ACHN (cell line): ENCODE measurements at regions not wholly inside any gene's neighbourhood (a gene's known extent, or its start where the extent isn't known, plus 50 kb on each side); places are given as distances from the start of the nearest gene placed in this dataset.
A peak's percentile ranks its signal among the peaks of the same experiment; 100 is the strongest.

Experiments used
- DNase-seq: peaks from one replicate; pipeline ENCODE4 v3.0.0-alpha.2; 2015
- in situ Hi-C: cut with HindIII; loops from 2 replicates; pipeline ENCODE4 v1.10.0; 2017; ENCODE audit warnings: low sequenced_read_pairs, low pct_ligation_motif_present, low pct_unique_long_range_greater_than_20kb

DNA sequence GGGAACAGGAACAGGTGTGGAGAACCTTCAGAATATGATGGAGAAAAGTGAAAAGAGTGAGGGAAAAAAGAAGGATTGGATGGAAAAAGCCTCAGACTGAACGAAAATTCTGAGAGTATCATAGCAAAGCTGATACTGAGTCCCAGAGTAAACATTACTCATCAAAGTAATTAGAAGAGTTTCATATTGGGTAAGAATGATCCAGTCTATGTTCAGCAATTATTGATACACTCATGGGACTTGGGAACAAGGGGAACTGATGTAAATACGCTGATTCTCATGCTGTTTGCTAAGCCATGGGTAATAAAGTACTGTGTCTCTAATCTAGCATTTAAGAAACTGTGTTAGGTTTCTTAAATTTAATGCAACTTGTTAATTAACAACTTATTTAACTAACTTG lies 219.9 kb upstream of the NOL4 start:
- DNase-seq, result no peak
- in situ Hi-C loops, result no loop called here

DNA sequence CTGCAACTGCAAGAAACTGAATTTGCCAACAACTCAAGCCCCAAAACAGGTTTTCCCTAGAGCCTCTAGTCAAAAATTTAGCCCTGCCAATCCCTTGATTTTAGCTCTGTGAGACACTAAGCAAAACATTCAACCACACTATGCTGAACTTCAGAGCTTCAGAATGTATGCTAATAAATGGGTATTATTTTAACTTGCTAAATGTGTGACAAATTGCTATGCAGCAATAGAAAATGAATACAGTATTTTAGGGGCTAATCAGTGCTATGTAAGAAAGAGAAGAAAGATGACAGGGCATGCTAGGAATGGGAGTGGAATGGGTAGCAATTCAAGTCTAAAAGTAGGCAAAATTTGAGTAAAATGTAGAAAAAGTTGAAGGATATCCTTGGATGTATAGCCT lies 223.9 kb upstream of the NOL4 start:
- in situ Hi-C loops, result no loop called here
- no peak for DNase-seq

- no peak for DNase-seq
- in situ Hi-C loops, result no loop called here
Measured at GRCh38 chr18:34457761-34458160, 233.0 kb upstream of the NOL4 start.

DNA sequence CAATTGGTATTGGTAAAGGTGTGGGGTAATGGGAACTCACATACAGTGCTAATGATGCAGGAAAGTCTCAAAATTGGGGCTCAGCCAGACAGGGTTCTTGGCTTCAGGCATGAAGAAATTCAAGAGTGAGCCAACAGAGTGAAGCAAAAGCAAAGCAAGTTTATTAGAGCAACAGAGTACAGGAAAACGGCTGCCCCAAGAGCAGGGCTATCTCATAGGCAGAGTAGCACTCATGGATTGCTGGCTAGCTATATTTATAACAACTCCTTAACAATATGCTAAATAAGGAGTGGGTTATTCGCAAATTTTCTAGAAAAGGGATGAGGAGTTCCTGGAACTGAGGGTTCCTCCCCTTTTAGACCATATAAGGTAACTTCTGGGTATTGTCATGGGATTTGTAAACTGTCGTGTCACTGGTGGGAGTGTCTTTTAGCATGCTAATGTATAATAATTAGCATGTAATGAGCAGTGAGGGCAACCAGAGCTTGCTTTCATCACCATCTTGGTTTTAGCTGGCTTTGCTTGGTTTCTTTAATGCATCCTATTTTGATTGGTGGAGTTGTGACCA lies 233.8 kb upstream of the NOL4 start:
- in situ Hi-C loops, result no loop called here

DNA sequence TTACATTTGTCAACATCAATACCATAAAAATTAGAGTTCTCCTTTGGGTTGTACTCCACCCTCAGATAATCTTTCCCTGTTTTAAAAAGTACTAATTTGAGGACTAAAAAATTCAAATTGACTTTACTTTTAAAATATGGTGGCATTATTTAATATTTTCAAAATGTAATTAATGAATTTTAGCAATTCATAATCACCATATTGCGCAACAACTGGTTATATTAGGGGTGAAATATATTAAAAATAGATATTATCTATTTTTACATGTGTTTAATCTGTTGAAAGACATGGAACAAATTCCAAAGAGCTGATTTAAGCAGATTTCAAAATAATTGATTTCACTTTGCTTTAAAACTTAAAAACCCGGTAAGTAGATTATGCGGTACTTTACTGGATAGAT lies 236.6 kb upstream of the NOL4 start:
- in situ Hi-C loops, result no loop called here
- DNase-seq, result no peak

More for the DNA sequence above, 233.8 kb upstream of the NOL4 start:
- DNase-seq, result no peak

GRCh38 chr18:34467058-34467457 lies 242.3 kb upstream of the NOL4 start:
- in situ Hi-C loops, result no loop called here
- DNase-seq, result no peak

- no peak for DNase-seq
- in situ Hi-C loops, result no loop called here
Measured at GRCh38 chr18:34480162-34480700, 229.9 kb upstream of the DTNA start.

DNA sequence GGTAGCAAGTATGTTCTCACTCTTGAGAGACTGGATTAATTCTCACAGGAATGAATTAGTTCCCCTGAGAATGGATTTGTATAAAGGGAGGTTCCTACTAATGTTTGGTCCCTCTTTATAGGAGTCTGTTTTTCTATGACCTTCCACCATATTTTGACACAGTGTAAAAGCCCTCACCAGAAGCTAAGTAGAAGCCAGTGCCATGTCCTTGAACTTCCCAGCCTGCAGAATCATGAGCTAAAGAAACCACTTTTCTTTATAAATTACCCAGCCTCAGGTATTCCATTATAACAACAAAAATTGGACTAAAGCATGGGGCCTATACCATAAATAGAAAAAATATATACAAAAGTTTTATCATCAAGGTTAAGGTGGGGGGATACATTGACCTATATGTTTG lies 227.9 kb upstream of the DTNA start:
- in situ Hi-C loops, result no loop called here
- no peak for DNase-seq

- DNase-seq, result no peak
- in situ Hi-C loops, result no loop called here
Measured at GRCh38 chr18:34483198-34483597, 226.9 kb upstream of the DTNA start.

DNA sequence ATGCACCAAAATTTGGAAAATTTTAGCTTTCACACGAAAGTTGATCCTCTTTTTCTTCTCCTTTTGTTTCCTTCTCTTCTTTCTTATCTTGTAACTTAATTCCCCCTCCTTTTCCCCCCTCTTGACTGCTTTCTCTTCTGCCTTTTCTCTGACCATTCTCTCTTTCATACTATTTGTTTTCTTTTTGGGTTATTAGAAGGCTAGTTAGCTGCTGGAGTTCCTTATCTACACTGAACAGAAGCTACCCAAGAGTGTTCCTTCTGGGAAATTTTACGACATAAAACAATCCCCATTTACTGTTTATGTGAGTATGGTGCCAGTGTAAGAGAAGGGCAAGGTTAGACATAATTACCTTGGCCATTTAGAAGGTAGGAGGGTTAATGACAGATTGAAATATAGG lies 218.4 kb upstream of the DTNA start:
- no peak for DNase-seq

DNA sequence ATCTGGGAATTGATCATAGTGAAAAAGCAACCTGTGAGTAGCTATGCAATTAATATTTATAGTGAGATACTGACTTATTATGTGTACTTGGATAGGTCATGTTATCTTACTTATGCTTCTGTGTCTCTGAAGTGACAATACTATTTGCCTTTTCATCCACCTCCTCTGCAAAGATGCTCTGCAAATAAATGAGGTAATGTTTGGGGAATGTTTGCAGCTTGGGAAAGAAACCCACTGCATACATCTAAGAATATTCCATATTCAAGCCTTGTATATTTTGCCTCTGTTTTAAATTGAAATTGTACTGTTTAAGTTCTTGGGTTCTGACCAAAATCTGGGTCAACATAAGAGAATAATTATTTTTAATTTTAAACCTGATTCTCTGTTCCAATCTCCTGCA lies 217.4 kb upstream of the DTNA start:
- in situ Hi-C loops, result no loop called here
- peak; percentile 1 for DNase-seq

More for the DNA sequence above, 218.4 kb upstream of the DTNA start:
- in situ Hi-C loops, result no loop called here

GRCh38 chr18:34493099-34493544 lies 217.0 kb upstream of the DTNA start:
- DNase-seq, result peak; percentile 43
- in situ Hi-C loops, result no loop called here

GRCh38 chr18:34493566-34494358 lies 216.3 kb upstream of the DTNA start:
- in situ Hi-C loops, result no loop called here
- DNase-seq, result peak; percentile 4

DNA sequence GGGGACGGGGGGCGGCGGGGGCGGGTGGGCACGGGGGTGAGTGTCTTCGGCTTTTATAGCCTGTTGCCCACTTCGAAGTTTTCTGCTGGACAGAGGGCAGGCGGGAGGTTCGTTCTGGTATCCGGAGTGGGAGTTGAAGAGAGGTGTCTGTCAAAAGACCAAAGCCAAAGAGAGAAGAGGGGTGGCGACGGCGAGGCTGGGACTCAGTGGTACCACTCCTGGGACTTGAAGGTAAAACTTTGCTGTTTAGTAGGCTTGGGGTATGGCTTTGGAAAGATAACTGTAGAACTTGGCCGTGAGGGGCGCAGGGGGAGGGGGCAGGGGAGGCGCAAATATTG lies 215.8 kb upstream of the DTNA start:
- in situ Hi-C loops, result no loop called here
- DNase-seq, result no peak

DNA sequence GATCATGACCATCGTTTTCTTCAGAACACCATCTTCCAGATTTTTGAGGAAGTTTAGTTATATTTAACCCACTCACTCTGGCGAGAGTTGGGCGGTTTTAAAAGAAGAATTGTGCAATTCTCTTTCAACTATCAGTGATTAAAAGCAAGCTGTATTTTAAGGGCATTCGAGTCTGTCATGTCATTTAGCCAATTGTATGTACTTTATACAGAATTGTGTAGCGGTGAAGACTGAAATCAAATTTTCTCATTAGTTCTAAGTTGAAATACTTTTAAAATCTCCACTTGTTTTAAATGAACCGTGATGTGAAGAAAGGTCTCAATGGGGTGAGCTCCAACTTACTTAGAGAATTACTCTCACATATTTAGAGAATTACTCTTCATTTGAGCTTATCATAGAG lies 214.6 kb upstream of the DTNA start:
- in situ Hi-C loops, result no loop called here
- no peak for DNase-seq

DNA sequence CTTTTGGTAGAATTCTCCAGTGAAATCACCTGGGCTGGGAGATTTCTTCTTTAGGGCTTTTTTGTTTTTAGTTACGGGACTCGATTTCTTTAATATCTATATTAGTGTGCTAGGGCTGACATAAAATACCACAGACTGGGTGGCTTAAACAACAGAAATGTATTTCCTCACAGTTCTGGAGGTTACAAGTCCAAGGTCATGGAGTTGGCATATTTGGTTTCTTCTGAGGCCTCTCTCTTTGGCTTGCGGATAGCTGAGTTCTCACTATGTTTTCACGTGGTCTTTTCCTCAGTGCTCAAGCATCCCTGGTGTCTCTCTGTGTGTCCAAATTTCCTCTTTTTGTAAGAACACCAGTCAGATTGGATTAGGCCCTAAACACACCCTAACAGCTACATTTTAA lies 208.5 kb upstream of the DTNA start:
- in situ Hi-C loops, result no loop called here
- no peak for DNase-seq

DNA sequence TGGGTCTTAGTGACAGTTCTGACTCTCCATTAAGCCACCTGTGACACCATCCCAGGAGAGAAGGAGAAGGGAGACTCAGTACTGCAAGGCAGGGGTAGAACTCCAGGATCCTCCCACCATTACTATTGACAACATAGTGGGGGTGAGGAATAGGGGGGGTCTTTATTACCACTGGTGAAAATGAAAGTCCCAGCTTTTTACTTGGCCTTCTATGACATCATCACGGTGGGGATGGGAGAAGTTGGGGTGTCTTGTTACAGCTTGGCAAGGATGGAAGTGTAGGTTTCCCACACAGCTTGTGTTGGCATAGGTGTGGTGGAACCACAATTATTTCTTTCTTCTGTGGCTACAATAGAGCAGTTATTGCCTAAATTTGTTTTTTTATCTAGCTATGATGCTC lies 203.9 kb upstream of the DTNA start:
- no peak for DNase-seq
- in situ Hi-C loops, result no loop called here

DNA sequence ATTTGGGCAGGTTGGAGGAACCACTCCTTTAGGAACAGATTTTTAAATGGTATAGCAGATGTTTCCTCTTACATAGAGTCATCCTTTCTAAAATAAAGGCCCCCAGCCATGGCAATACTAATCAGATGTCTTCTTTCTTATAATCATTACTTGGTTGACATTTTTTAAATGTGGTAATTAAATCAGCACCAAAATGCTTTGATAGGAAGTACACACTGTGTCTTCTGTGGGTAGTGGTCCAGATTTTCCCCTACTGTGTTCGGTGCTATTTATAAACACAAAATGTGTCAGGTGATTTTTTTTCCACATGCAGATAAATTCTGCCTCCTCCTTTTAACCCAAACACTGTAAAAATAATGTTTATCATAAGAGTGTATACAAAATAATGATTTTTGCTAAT lies 200.9 kb upstream of the DTNA start:
- in situ Hi-C loops, result no loop called here
- no peak for DNase-seq

DNA sequence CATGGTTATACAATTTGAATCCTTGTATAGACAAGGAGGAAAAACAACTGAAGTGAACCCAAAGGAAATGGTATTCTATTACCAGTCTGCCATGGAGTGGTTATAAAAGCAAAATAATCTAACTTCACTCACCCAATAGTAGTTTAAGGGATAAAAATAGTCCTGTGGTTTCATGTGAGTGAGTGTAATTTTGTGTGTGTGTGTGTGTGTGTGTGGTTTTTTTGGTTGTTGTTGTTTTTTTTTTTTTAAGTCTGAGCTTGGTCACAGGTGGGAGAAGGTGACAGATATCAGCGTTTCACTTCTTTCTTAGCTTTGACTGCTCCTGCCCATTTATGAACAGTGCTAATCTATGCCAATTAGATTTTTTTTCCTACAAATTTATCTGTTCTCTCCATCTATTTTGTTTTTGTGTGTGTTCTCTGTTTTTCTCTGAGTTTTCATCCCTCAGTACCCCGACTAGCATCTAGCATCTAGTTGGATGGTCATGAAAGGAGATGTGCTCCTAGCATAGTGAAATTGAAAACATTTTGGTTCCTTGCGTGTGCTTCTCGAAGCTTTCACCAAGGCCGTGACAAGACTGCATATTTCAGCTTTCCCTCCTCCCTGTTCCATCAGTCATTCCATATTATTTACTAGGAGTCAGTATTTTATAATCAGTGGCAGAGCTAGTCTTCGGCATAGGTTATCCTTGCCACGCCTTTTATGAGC lies 200.1 kb upstream of the DTNA start:
- in situ Hi-C loops, result no loop called here
- DNase-seq, result no peak

- in situ Hi-C loops, result no loop called here
Measured at GRCh38 chr18:34510926-34511325, 199.2 kb upstream of the DTNA start.

More at GRCh38 chr18:34510926-34511325, 199.2 kb upstream of the DTNA start:
- DNase-seq, result no peak
